T-helper 22 cell (primary cell): ENCODE measurements at regions not wholly inside any gene's neighbourhood (a gene's known extent, or its start where the extent isn't known, plus 50 kb on each side); places are given as distances from the start of the nearest gene placed in this dataset.

Experiments used
- DNase-seq: peaks from one replicate; pipeline ENCODE4 v3.0.0-alpha.2; 2020; ENCODE audit warnings: low read depth

GRCh38 chr13:103443604-103444003, 377.4 kb upstream of the SLC10A2 start:
- DNase-seq, result no peak

- no peak for DNase-seq
These were observed 371.4 kb upstream of the SLC10A2 start for GRCh38 chr13:103437651-103438050.

GRCh38 chr13:103436057-103436654, 369.9 kb upstream of the SLC10A2 start:
- DNase-seq, result no peak

- DNase-seq, result no peak
These were observed 365.6 kb upstream of the SLC10A2 start for GRCh38 chr13:103431856-103432255.

- DNase-seq, result no peak
These were observed 364.2 kb upstream of the SLC10A2 start for GRCh38 chr13:103430368-103430767.

- DNase-seq, result no peak
These were observed 343.8 kb upstream of the SLC10A2 start for GRCh38 chr13:103410002-103410401.

- DNase-seq, result no peak
These were observed 340.8 kb upstream of the SLC10A2 start for GRCh38 chr13:103406967-103407366.

GRCh38 chr13:103405297-103405696, 339.1 kb upstream of the SLC10A2 start:
- DNase-seq, result no peak

- no peak for DNase-seq
These were observed 337.6 kb upstream of the SLC10A2 start for GRCh38 chr13:103403814-103404213.

GRCh38 chr13:103403148-103403740, 337.0 kb upstream of the SLC10A2 start:
- DNase-seq, result no peak

GRCh38 chr13:103395139-103395538, 328.9 kb upstream of the SLC10A2 start:
- DNase-seq, result no peak

GRCh38 chr13:103394618-103395017, 328.4 kb upstream of the SLC10A2 start:
- DNase-seq, result no peak

GRCh38 chr13:103391936-103392335, 325.7 kb upstream of the SLC10A2 start:
- no peak for DNase-seq

- DNase-seq, result no peak
These were observed 322.6 kb upstream of the SLC10A2 start for GRCh38 chr13:103388839-103389238.

GRCh38 chr13:103386341-103386740, 320.1 kb upstream of the SLC10A2 start:
- DNase-seq, result no peak

GRCh38 chr13:103373916-103374315, 307.7 kb upstream of the SLC10A2 start:
- no peak for DNase-seq

GRCh38 chr13:103371271-103371670, 305.1 kb upstream of the SLC10A2 start:
- DNase-seq, result no peak

GRCh38 chr13:103370790-103371189, 304.6 kb upstream of the SLC10A2 start:
- no peak for DNase-seq

GRCh38 chr13:103358255-103358932, 292.2 kb upstream of the SLC10A2 start:
- DNase-seq, result no peak

GRCh38 chr13:103356226-103356864, 290.1 kb upstream of the SLC10A2 start:
- DNase-seq, result no peak

- DNase-seq, result no peak
These were observed 288.0 kb upstream of the SLC10A2 start for GRCh38 chr13:103354171-103354570.

GRCh38 chr13:103351035-103351828, 285.0 kb upstream of the SLC10A2 start:
- no peak for DNase-seq
